GM12873 (cell line): ENCODE measurements at regions not wholly inside any gene's neighbourhood (a gene's known extent, or its start where the extent isn't known, plus 50 kb on each side); places are given as distances from the start of the nearest gene placed in this dataset.

ENCODE experiments used
- TF ChIP-seq, protein P1 (sequence below): IDR thresholded peaks from 2 replicates; pipeline ENCODE4 v1.5.1; 2012; ENCODE audit warnings: low read depth, mild to moderate bottlenecking, moderate library complexity, low read length, control low read depth; ENCODE audit not compliant: insufficient read depth; ENCODE audit errors: missing control alignments

GRCh38 chr9:129327552-129328328 is 149.7 kb upstream of the IER5L start:
- TF ChIP-seq, protein P1, sequence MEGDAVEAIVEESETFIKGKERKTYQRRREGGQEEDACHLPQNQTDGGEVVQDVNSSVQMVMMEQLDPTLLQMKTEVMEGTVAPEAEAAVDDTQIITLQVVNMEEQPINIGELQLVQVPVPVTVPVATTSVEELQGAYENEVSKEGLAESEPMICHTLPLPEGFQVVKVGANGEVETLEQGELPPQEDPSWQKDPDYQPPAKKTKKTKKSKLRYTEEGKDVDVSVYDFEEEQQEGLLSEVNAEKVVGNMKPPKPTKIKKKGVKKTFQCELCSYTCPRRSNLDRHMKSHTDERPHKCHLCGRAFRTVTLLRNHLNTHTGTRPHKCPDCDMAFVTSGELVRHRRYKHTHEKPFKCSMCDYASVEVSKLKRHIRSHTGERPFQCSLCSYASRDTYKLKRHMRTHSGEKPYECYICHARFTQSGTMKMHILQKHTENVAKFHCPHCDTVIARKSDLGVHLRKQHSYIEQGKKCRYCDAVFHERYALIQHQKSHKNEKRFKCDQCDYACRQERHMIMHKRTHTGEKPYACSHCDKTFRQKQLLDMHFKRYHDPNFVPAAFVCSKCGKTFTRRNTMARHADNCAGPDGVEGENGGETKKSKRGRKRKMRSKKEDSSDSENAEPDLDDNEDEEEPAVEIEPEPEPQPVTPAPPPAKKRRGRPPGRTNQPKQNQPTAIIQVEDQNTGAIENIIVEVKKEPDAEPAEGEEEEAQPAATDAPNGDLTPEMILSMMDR: no peak

DNA sequence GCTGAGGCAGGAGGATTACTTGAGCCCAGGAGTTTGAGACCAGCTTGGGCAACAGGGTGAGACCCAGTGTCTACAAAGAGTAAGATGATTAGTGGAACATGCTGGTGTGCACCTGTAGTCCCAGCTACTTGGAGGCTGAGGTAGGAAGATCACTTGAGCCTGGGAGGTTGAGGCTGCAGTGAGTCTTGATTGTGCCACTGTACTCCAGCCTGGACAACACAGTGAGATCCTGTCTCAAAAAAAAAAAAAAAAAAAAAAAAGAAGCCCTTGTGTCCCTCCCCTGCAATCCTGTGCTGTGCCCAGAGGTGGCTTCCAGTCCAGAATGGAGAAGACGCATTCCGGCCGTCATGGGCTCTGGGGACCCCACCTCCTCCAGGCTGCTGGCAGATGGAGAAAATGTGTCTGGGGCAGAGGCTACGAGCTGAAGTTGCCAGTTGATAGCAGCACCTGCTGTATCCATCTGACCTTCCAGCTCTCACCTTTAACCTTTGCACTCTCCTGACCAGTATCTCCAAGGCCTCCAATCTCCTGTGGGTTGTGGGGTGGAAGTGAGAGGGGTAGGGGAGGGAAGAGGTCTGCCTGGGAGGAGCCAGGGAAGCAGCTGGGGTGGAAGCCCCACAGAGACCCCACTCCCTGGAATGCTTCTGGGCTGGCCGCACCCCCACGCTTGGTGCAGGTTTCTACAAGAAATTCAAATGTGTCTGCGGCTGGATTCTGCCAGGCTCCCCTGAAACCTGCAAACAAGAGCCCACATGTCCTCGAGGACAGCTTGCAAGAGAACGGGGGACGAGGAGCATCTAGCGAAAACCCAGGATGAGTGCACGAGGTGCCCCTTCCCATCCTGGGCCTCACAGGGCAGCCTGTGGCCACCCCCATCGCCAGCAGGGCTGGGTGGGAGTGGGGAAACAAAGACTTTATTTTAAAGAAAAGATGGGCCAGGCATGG is 148.3 kb upstream of the IER5L start:
- TF ChIP-seq, protein P1: no peak

DNA sequence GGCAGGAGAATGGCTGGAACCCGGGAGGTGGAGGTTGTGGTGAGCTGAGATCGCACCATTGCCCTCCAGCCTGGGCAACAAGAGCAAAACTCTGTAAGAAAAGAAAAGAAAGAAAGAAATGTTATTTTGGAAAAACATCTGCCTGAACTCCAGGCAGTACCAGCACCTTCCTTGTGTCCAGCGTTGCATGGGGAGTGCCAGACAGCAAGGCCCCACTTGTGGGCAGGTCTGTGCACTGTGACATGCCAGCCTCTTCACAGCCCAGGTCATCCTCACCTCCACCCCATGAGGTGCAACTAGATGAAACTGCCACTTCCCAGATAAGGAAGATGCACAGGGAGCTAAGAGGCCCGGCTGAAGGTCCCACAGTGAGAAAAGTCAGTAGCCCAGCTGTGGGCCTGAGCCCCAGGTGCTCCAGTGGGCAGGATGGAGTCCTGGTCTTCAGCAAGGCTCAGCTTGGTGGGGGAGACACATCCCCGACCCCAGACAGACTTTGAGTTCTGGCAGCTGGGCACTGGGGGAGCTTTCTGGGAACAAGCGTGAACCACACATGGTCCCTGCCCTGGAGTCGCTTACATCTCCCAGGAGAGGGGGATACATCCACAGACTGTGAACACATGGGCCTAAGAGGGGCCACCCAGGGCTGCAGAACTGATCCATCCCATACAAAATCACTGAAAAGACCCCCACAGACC is 146.9 kb upstream of the IER5L start:
- TF ChIP-seq, protein P1: no peak

- TF ChIP-seq, protein P1: no peak
Measured at GRCh38 chr9:129323999-129324553, 146.0 kb upstream of the IER5L start.

DNA sequence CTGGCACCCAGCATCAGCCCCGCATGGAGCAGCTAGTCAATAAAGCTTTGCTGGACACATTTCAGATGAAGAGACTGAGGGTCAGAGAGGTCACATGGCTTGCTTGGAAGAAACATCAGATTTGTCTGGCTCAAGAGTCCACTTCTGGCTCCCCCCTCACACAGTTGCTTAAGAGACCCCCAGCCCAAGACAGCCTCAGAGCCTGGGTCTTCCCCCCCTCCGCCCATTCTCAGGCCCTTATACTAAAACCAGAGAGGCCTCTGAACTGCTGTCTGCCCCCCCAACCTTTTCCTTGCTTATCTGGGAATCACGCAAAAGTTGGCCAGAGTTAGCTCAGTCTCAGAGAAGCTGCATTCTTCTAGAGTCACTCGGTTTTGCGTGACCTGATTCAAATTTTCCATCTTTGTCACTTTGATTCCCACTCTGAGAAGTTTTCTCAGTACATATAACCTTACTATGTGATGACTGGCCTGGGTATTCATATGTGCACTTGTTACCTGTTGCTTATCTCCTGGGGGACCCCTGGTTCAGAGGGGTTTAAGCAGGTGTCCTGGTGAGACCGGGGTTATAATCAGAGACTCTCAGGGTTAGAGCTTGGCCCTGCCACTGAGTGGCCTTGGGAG is 145.4 kb upstream of the IER5L start:
- TF ChIP-seq, protein P1: no peak

DNA sequence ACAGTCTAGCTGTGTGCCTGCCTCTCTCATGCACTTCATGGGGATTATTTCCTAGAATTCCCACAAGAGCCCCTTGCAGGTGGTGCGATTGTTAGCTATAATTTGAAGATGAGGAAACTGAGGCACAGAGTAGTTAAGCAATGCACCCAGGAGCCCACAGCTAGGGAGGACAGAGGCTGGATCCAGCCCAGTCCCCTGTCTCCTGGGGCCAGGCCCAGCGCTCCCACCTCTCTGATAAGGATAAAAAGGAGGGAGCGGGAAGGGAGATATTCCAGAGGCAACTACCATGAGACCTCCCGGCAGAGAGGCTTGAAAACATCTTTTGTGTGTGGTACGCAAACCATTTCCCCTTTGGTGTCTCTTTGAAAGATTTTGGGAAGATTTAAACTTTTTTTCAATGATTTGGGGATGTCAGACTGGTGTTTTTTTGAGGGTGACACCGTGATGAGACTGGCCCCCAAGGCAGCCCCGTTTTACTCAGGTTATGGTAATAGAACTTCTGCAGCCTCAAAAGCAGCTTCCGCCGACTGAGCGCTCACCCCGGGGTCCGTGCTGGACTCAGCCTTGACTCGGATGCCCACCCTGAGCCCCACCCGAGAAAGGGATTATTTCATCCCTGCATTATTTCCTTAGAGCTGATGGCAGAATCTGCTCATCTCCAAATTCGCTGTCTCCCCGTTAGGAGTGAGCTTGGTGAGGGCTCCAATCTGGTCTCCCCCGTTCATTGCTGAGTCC is 144.7 kb upstream of the IER5L start:
- TF ChIP-seq, protein P1: no peak
